Suprapubic skin (tissue), 4 donors: ENCODE measurements at regions not wholly inside any gene's neighbourhood (a gene's known extent, or its start where the extent isn't known, plus 50 kb on each side); places are given as distances from the start of the nearest gene placed in this dataset.

Experiments
- DNase-seq, 2 donors: peaks; one replicate each; pipeline ENCODE4 v3.0.0-alpha.2; 2019; ENCODE audit warnings: low spot score in 2 of 2
- H3K27ac ChIP-seq: fragments of 200-600 bp; sonication (generic); one replicate; pipeline ENCODE4 v1.5.1; 2019
- H3K27me3 ChIP-seq: fragments of 200-600 bp; sonication (generic); one replicate; pipeline ENCODE4 v1.5.1; 2019
- H3K36me3 ChIP-seq: fragments of 200-600 bp; sonication (generic); one replicate; pipeline ENCODE4 v1.5.1; 2019
- H3K4me1 ChIP-seq: fragments of 200-600 bp; sonication (generic); one replicate; pipeline ENCODE4 v1.5.1; 2019
- H3K4me3 ChIP-seq: fragments of 200-600 bp; sonication (generic); one replicate; pipeline ENCODE4 v1.5.1; 2019; ENCODE audit warnings: mild to moderate bottlenecking
- H3K9me3 ChIP-seq: fragments of 200-600 bp; sonication (generic); one replicate; pipeline ENCODE4 v1.5.1; 2019
- EP300 ChIP-seq: sonication (generic); formaldehyde crosslinking; IDR thresholded peaks from one replicate; pipeline ENCODE4 v1.6.1; 2017; ENCODE audit warnings: antibody characterized with exemption
- POLR2A ChIP-seq, 2 donors: fragments of 450-650 bp; IDR thresholded peaks; one replicate each; pipeline ENCODE4 v1.6.1; 2017; ENCODE audit warnings: antibody characterized with exemption in 2 of 2, mild to moderate bottlenecking in 2 of 2, moderate library complexity in 2 of 2
- POLR2AphosphoS5 ChIP-seq, 3 donors: sonication (generic); formaldehyde crosslinking; IDR thresholded peaks; one replicate each; pipeline ENCODE4 v1.6.1; 2017; ENCODE audit warnings: antibody characterized with exemption in 3 of 3
- WGBS: methylation state at CpG from one replicate; pipeline ENCODE4 v1.1.5; 2018; 5-methylcytosine and 5-hydroxymethylcytosine counted together
- TF ChIP-seq, protein P1 (sequence below), 2 donors: fragments of 200-600 bp in 1 of 2; fragments of 450-650 bp in 1 of 2; sonication (generic) in 1 of 2; IDR thresholded peaks; one replicate each; pipeline ENCODE4 v1.5.1; 2016 to 2019; ENCODE audit warnings: antibody characterized with exemption in 2 of 2, mild to moderate bottlenecking in 1 of 2, moderate library complexity in 1 of 2

DNA sequence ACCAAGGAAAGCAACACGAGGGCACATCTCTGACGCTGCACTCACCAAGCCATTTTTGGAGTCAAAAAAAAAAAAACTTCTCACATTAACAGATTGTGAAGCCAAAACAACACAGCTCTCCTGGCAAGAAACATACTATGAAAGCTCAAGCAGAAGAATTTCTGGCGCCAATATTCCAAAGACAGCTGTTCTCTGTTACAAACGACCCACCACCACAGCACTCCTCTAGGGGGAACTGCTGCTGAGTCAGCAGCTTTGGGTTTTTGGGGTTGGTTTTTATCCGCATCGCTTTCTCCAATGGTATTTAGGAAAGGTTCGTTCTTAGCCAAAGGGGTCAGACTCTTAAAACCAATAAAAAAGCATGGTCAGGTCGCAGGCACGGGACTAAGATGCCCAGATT, 379.4 kb downstream of the RPS29 start:
- Histone ChIP-seq H3K27me3 (no peaks in the 10 kb centered on the region), H3K27ac (no peak overlapping the region), H3K9me3 (no peaks in the 10 kb centered on the region), H3K36me3 (no peaks in the 10 kb centered on the region), H3K4me3 (no peak overlapping the region), H3K4me1 (no peaks in the 10 kb centered on the region)
- no peak for DNase-seq
- WGBS, result 71% methylated on average over 9 of the region's 9 CpGs
- TF ChIP-seq POLR2A (IDR thresholded peaks at IDR 0.05) (no peak), POLR2AphosphoS5 (IDR thresholded peaks at IDR 0.05) (no peak), EP300 (no peak)
- TF ChIP-seq, protein P1, sequence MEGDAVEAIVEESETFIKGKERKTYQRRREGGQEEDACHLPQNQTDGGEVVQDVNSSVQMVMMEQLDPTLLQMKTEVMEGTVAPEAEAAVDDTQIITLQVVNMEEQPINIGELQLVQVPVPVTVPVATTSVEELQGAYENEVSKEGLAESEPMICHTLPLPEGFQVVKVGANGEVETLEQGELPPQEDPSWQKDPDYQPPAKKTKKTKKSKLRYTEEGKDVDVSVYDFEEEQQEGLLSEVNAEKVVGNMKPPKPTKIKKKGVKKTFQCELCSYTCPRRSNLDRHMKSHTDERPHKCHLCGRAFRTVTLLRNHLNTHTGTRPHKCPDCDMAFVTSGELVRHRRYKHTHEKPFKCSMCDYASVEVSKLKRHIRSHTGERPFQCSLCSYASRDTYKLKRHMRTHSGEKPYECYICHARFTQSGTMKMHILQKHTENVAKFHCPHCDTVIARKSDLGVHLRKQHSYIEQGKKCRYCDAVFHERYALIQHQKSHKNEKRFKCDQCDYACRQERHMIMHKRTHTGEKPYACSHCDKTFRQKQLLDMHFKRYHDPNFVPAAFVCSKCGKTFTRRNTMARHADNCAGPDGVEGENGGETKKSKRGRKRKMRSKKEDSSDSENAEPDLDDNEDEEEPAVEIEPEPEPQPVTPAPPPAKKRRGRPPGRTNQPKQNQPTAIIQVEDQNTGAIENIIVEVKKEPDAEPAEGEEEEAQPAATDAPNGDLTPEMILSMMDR (IDR thresholded peaks at IDR 0.05), result no peak

DNA sequence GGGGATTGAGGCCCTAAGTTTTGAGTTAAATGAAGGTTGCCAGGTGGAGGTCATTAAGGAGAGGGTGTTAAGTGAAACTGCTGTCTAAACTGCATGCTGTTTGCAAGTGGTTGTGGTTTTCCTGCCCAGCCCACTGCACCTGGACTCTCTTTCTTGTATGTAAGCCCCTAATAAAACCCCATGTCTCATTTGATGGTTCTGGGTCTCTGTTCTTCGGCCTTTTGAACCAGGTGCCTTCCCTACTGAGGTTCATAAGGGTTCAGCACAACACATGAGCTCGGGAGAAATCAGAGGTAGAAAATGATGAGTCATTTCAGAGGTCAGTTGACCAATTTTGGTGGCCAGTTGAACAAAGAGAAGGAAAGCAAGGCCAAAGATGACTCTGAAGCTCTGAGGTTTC, 382.5 kb downstream of the RPS29 start:
- Histone ChIP-seq H3K27ac (no peak overlapping the region), H3K9me3 (no peaks in the 10 kb centered on the region), H3K27me3 (no peaks in the 10 kb centered on the region), H3K4me1 (no peaks in the 10 kb centered on the region), H3K4me3 (no peak overlapping the region), H3K36me3 (no peaks in the 10 kb centered on the region)
- no peak for TF ChIP-seq POLR2A (IDR thresholded peaks at IDR 0.05)
- no peak for TF ChIP-seq EP300
- TF ChIP-seq POLR2AphosphoS5 (IDR thresholded peaks at IDR 0.05), result no peak
- TF ChIP-seq, protein P1 (IDR thresholded peaks at IDR 0.05), result no peak
- no peak for DNase-seq
- 82% methylated on average over 2 of the region's 2 CpGs for WGBS

DNA sequence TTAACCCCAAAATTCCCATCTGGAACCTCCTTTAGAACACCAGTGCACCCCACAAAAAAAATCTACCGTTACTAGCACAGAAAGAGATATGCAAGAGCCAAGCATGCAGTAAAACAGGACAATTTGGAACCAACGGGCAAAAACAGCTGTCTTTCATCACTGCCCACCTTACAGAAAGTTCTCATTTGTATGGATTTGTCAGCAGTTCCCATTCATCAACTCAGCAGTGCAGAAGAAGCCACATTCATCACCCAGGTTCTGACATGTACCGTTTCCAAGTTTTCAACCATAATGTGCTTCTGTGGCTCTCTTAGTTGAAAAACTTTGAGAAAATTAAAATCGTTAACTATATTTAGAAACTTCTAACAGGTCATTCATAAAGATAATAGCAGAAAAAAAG, 387.0 kb downstream of the RPS29 start:
- WGBS, result 61% methylated on average over 4 of the region's 4 CpGs
- Histone ChIP-seq H3K36me3 (no peaks in the 10 kb centered on the region), H3K27me3 (no peaks in the 10 kb centered on the region), H3K27ac (no peak overlapping the region), H3K4me3 (no peak overlapping the region), H3K9me3 (no peaks in the 10 kb centered on the region), H3K4me1 (no peaks in the 10 kb centered on the region)
- TF ChIP-seq POLR2A (IDR thresholded peaks at IDR 0.05), result no peak
- no peak for TF ChIP-seq EP300
- no peak for TF ChIP-seq POLR2AphosphoS5 (IDR thresholded peaks at IDR 0.05)
- DNase-seq, result no peak

DNA sequence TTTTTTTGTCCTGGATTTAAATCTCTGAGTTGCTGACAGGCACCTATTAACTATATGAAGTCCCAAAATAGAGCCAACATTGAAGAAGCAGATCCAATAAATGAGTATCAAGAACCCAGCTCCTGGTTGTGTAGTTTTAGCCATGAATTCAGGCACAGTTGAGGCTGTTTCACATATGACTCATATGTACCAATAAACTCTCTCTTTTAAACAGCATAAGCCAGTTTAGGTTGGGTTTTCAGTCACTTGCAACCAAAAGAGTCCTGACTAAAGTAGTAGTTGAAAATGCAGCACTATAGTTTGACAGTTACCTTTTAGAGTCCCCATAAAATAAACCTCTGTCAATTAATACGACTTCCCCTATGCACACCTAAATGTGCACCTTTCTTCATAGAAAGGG, 389.9 kb downstream of the RPS29 start:
- no peaks in the 10 kb centered on the region for H3K4me1 ChIP-seq
- WGBS, result 90% methylated on average over 1 of the region's 1 CpG
- H3K36me3 ChIP-seq, result no peaks in the 10 kb centered on the region
- H3K9me3 ChIP-seq, result no peaks in the 10 kb centered on the region
- H3K27ac ChIP-seq, result no peak overlapping the region
- H3K27me3 ChIP-seq, result no peaks in the 10 kb centered on the region
- no peak for DNase-seq
- no peak overlapping the region for H3K4me3 ChIP-seq
- TF ChIP-seq POLR2A (IDR thresholded peaks at IDR 0.05) (no peak), EP300 (no peak), POLR2AphosphoS5 (IDR thresholded peaks at IDR 0.05) (no peak)
- TF ChIP-seq, protein P1 (IDR thresholded peaks at IDR 0.05), result no peak

DNA sequence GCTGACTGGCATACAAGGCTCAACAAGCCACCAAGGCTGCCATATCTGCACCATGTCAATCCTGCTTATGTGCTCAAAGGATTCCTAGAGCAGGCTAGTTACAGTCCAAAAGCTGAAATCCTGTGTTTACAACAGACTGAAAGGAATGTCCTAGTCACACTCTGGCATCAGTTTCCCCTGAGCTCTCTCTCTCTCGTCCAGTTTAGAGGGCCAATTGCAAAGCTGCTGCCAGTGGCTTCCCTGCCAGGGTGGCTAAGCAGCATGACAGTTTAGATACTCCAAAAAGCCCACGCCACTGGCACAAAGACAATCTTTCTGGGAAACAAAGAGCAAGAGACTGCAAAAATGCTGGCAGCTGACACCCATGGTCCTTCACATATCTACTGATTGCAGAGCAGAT, 392.1 kb downstream of the RPS29 start:
- H3K9me3 ChIP-seq, result no peaks in the 10 kb centered on the region
- no peak overlapping the region for H3K27ac ChIP-seq
- H3K27me3 ChIP-seq, result no peaks in the 10 kb centered on the region
- 43% methylated on average over 2 of the region's 2 CpGs for WGBS
- no peak for TF ChIP-seq POLR2A (IDR thresholded peaks at IDR 0.05)
- no peak for TF ChIP-seq POLR2AphosphoS5 (IDR thresholded peaks at IDR 0.05)
- TF ChIP-seq, protein P1 (IDR thresholded peaks at IDR 0.05), result no peak
- TF ChIP-seq EP300, result no peak
- H3K4me1 ChIP-seq, result no peaks in the 10 kb centered on the region
- H3K4me3 ChIP-seq, result no peak overlapping the region
- peak in 1 of 2 donors; percentile 61 for DNase-seq
- H3K36me3 ChIP-seq, result no peaks in the 10 kb centered on the region
